ENCODE measurements at regions not wholly inside any gene's neighbourhood (a gene's known extent, or its start where the extent isn't known, plus 50 kb on each side); places are given as distances from the start of the nearest gene placed in this dataset.
A peak's percentile ranks its signal among the peaks of the same experiment; 100 is the strongest.

DNA sequence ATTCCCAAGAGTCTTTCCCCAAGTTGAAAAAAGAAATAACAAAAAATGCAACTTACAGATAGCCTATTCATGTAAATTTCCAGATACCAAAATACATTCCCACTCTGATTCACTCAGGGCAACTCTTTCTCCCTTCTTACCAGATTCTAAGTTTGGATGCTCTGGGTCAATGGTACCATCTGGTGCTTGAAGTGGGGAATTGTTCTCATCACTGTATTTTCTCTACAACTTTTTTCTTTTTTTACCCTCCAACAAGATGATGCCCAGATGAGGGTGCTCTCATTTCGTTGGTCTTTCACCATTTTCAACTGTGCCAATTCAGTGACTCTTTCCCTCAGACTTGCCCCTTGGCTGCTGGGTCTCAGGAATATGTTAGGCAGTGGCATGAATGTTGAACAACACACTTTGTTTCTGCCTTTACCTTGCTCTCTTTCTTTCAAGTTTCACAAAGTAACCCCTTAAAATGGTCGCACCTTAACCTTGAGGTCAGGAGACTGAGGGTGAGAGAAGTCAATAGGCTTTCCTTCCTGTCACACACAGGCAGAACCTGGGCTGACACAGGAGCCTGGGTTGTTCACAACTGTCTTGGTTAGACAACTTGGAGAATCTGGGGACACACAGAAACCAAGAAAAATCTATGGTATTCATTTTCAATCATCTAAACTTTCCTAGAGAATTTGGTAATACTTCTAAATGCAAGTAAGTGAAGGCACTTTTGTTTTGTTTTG lies 330.7 kb upstream of the SLCO3A1 start:
- Histone ChIP-seq H3K27ac (ENCODE audit: insufficient read depth, low read length, poor library complexity, severe bottlenecking) (no peak overlapping the region), H3K36me3 (ENCODE audit: control insufficient read depth, insufficient read depth, low read length) (no peaks in the 10 kb centered on the region), H3K9me3 (ENCODE audit: control insufficient read depth in 2 of 2, low read length in 2 of 2) (no peaks in the 10 kb centered on the region), H3K4me1 (ENCODE audit: control insufficient read depth, insufficient read depth, low read length, poor library complexity, severe bottlenecking) (peaks cover 9% of the 10 kb centered on the region), H3K27me3 (ENCODE audit: control insufficient read depth, insufficient read depth, low read length) (no peaks in the 10 kb centered on the region), H3K4me3 (ENCODE audit: low read depth, low read length) (no peak overlapping the region)
- Mint-ChIP-seq H3K9me3 (peaks cover 0 to 2% (median 0%) of the 10 kb centered on the region in 7 donors), H3K27me3 (peaks cover 4% of the 10 kb centered on the region), H3K27ac (peak overlapping the region in 2 of 3 donors; percentile 5 to 67), H3K4me1 (peaks cover 6 to 48% (median 23%) of the 10 kb centered on the region in 4 donors), H3K4me3 (no peak overlapping the region), H3K36me3 (no peaks in the 10 kb centered on the region)
- peak; percentile 58 to 64 for ATAC-seq (ENCODE audit: low read depth in 2 of 2)
- peak in 2 of 3 donors; percentile 43 to 66 for DNase-seq

- no peak for ATAC-seq (ENCODE audit: low read depth in 2 of 2)
- peaks cover 6 to 49% (median 23%) of the 10 kb centered on the region in 4 donors for H3K4me1 Mint-ChIP-seq
Observed at GRCh38 chr15:91523596-91523995, 329.9 kb upstream of the SLCO3A1 start.

DNA sequence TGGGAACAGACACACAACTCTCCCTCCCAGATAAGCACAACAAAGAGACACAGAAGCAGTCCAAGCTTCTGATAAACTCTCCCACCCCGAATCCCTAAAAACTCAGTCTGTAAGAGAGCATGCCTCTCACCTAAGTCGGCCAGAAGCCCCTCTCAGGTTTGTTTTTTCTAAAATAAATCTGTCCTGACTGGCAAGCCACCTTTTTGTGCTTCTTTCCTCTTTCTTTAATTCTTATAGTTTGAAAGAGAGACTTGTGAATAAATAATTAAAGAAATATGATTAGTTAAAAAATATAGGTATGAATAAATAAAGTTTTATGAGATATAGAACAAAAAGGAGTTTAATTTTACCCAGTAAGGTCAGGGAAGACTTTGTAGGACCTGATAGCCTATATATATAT lies 329.0 kb upstream of the SLCO3A1 start:
- Histone ChIP-seq H3K4me1 (ENCODE audit: control insufficient read depth, insufficient read depth, low read length, poor library complexity, severe bottlenecking) (peaks cover 9% of the 10 kb centered on the region), H3K36me3 (ENCODE audit: control insufficient read depth, insufficient read depth, low read length) (no peaks in the 10 kb centered on the region), H3K9me3 (ENCODE audit: control insufficient read depth in 2 of 2, low read length in 2 of 2) (no peaks in the 10 kb centered on the region), H3K27ac (ENCODE audit: insufficient read depth, low read length, poor library complexity, severe bottlenecking) (no peak overlapping the region), H3K4me3 (ENCODE audit: low read depth, low read length) (no peak overlapping the region), H3K27me3 (ENCODE audit: control insufficient read depth, insufficient read depth, low read length) (no peaks in the 10 kb centered on the region)
- Mint-ChIP-seq H3K27ac (peak overlapping the region; percentile 45 to 51 (median 50)), H3K36me3 (no peaks in the 10 kb centered on the region), H3K4me3 (no peak overlapping the region), H3K27me3 (peaks cover 4% of the 10 kb centered on the region), H3K4me1 (peaks cover 6 to 58% (median 24%) of the 10 kb centered on the region in 4 donors), H3K9me3 (no peaks in the 10 kb centered on the region)
- ATAC-seq (ENCODE audit: low read depth in 2 of 2) = no peak
- DNase-seq = no peak

More at GRCh38 chr15:91523596-91523995, 329.9 kb upstream of the SLCO3A1 start:
- DNase-seq = no peak
- peaks cover 9% of the 10 kb centered on the region for H3K4me1 ChIP-seq (ENCODE audit: control insufficient read depth, insufficient read depth, low read length, poor library complexity, severe bottlenecking)
- H3K36me3 ChIP-seq (ENCODE audit: control insufficient read depth, insufficient read depth, low read length) = no peaks in the 10 kb centered on the region
- Mint-ChIP-seq H3K27me3 (peaks cover 4% of the 10 kb centered on the region), H3K4me3 (no peak overlapping the region), H3K36me3 (no peaks in the 10 kb centered on the region), H3K27ac (no peak overlapping the region), H3K9me3 (peaks cover 0 to 2% (median 0%) of the 10 kb centered on the region in 7 donors)
- H3K9me3 ChIP-seq (ENCODE audit: control insufficient read depth in 2 of 2, low read length in 2 of 2) = no peaks in the 10 kb centered on the region
- no peak overlapping the region for H3K4me3 ChIP-seq (ENCODE audit: low read depth, low read length)
- H3K27ac ChIP-seq (ENCODE audit: insufficient read depth, low read length, poor library complexity, severe bottlenecking) = no peak overlapping the region
- no peaks in the 10 kb centered on the region for H3K27me3 ChIP-seq (ENCODE audit: control insufficient read depth, insufficient read depth, low read length)

GRCh38 chr15:91525751-91526150 lies 327.8 kb upstream of the SLCO3A1 start:
- Mint-ChIP-seq H3K9me3 (peaks cover 0 to 2% (median 0%) of the 10 kb centered on the region in 7 donors), H3K27me3 (peaks cover 4% of the 10 kb centered on the region), H3K36me3 (no peaks in the 10 kb centered on the region), H3K4me3 (no peak overlapping the region), H3K27ac (no peak overlapping the region), H3K4me1 (peaks cover 6 to 52% (median 26%) of the 10 kb centered on the region in 4 donors)
- no peak overlapping the region for H3K27ac ChIP-seq (ENCODE audit: insufficient read depth, low read length, poor library complexity, severe bottlenecking)
- H3K4me1 ChIP-seq (ENCODE audit: control insufficient read depth, insufficient read depth, low read length, poor library complexity, severe bottlenecking) = peaks cover 9% of the 10 kb centered on the region
- no peak for DNase-seq
- no peaks in the 10 kb centered on the region for H3K9me3 ChIP-seq (ENCODE audit: control insufficient read depth in 2 of 2, low read length in 2 of 2)
- H3K4me3 ChIP-seq (ENCODE audit: low read depth, low read length) = no peak overlapping the region
- no peaks in the 10 kb centered on the region for H3K27me3 ChIP-seq (ENCODE audit: control insufficient read depth, insufficient read depth, low read length)
- no peaks in the 10 kb centered on the region for H3K36me3 ChIP-seq (ENCODE audit: control insufficient read depth, insufficient read depth, low read length)
- no peak for ATAC-seq (ENCODE audit: low read depth in 2 of 2)

- peaks cover 6 to 50% (median 26%) of the 10 kb centered on the region in 4 donors for H3K4me1 Mint-ChIP-seq
- no peaks in the 10 kb centered on the region for H3K36me3 Mint-ChIP-seq
- peaks cover 9% of the 10 kb centered on the region for H3K4me1 ChIP-seq (ENCODE audit: control insufficient read depth, insufficient read depth, low read length, poor library complexity, severe bottlenecking)
- no peak overlapping the region for H3K27ac Mint-ChIP-seq
- H3K4me3 ChIP-seq (ENCODE audit: low read depth, low read length) = no peak overlapping the region
- no peak for ATAC-seq (ENCODE audit: low read depth in 2 of 2)
- H3K9me3 ChIP-seq (ENCODE audit: control insufficient read depth in 2 of 2, low read length in 2 of 2) = no peaks in the 10 kb centered on the region
- peaks cover 4% of the 10 kb centered on the region for H3K27me3 Mint-ChIP-seq
- no peak overlapping the region for H3K27ac ChIP-seq (ENCODE audit: insufficient read depth, low read length, poor library complexity, severe bottlenecking)
- no peaks in the 10 kb centered on the region for H3K27me3 ChIP-seq (ENCODE audit: control insufficient read depth, insufficient read depth, low read length)
- H3K4me3 Mint-ChIP-seq = no peak overlapping the region
- H3K9me3 Mint-ChIP-seq = peaks cover 0 to 2% (median 0%) of the 10 kb centered on the region in 7 donors
- no peak for DNase-seq
- H3K36me3 ChIP-seq (ENCODE audit: control insufficient read depth, insufficient read depth, low read length) = no peaks in the 10 kb centered on the region
Observed at GRCh38 chr15:91526424-91526823, 327.1 kb upstream of the SLCO3A1 start.

DNA sequence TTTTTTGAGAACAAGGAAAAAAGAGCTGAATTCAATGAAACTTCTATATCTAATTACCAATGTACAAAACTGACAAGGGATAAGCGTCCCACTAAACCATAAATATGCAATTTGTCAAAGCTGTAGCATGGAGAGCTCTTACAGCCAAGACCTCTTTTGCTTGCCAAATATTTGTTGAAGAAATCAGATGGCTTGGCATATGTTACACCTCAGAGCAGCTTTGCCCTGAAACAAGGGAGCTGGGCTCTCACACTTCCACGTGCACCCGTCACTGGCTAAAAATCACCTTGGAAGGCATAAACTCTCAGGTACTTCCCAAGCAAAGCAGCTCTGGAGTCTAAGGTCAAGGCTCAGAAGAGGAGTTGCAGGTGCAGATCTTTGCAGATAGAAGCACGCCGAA lies 324.7 kb upstream of the SLCO3A1 start:
- DNase-seq = no peak
- Histone ChIP-seq H3K4me1 (ENCODE audit: control insufficient read depth, insufficient read depth, low read length, poor library complexity, severe bottlenecking) (no peaks in the 10 kb centered on the region), H3K4me3 (ENCODE audit: low read depth, low read length) (no peak overlapping the region), H3K27me3 (ENCODE audit: control insufficient read depth, insufficient read depth, low read length) (no peaks in the 10 kb centered on the region), H3K27ac (ENCODE audit: insufficient read depth, low read length, poor library complexity, severe bottlenecking) (no peak overlapping the region), H3K36me3 (ENCODE audit: control insufficient read depth, insufficient read depth, low read length) (no peaks in the 10 kb centered on the region), H3K9me3 (ENCODE audit: control insufficient read depth in 2 of 2, low read length in 2 of 2) (no peaks in the 10 kb centered on the region)
- H3K36me3 Mint-ChIP-seq = no peaks in the 10 kb centered on the region
- peaks cover 0 to 29% (median 13%) of the 10 kb centered on the region in 4 donors for H3K4me1 Mint-ChIP-seq
- peaks cover 4% of the 10 kb centered on the region for H3K27me3 Mint-ChIP-seq
- ATAC-seq (ENCODE audit: low read depth in 2 of 2) = no peak
- H3K27ac Mint-ChIP-seq = peak overlapping the region in 2 of 3 donors; percentile 27 to 85
- peaks cover 0 to 2% (median 0%) of the 10 kb centered on the region in 7 donors for H3K9me3 Mint-ChIP-seq
- H3K4me3 Mint-ChIP-seq = no peak overlapping the region

DNA sequence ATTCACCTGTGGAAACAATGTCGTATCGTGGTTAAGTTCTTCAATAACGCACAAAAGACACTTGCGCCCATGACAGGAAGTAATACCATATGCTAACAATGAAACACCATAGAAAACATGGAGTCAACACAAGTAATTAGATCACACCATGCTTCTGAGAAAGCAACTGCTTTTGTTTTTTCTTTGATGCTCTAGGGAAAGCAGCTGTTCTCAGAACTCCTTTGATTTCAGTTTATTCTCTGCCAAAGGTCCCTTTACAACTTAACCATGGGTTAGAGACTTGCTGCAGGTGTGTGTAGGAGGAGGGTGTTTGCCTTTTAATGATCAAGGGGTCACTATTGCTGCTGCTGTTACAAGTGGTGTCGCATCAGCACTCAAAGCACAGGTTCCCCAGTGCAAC lies 324.0 kb upstream of the SLCO3A1 start:
- Mint-ChIP-seq H3K36me3 (no peaks in the 10 kb centered on the region), H3K27me3 (peaks cover 4% of the 10 kb centered on the region), H3K27ac (peak overlapping the region in 1 of 3 donors; percentile 87), H3K4me3 (no peak overlapping the region), H3K9me3 (peaks cover 0 to 2% (median 0%) of the 10 kb centered on the region in 7 donors), H3K4me1 (peaks cover 0 to 23% (median 10%) of the 10 kb centered on the region in 4 donors)
- peak in 2 of 3 donors; percentile 4 to 83 for DNase-seq
- Histone ChIP-seq H3K36me3 (ENCODE audit: control insufficient read depth, insufficient read depth, low read length) (no peaks in the 10 kb centered on the region), H3K27ac (ENCODE audit: insufficient read depth, low read length, poor library complexity, severe bottlenecking) (no peak overlapping the region), H3K4me3 (ENCODE audit: low read depth, low read length) (no peak overlapping the region), H3K27me3 (ENCODE audit: control insufficient read depth, insufficient read depth, low read length) (no peaks in the 10 kb centered on the region), H3K9me3 (ENCODE audit: control insufficient read depth in 2 of 2, low read length in 2 of 2) (no peaks in the 10 kb centered on the region), H3K4me1 (ENCODE audit: control insufficient read depth, insufficient read depth, low read length, poor library complexity, severe bottlenecking) (no peaks in the 10 kb centered on the region)
- peak; percentile 79 for ATAC-seq (ENCODE audit: low read depth in 2 of 2)

GRCh38 chr15:91530279-91530678 lies 323.2 kb upstream of the SLCO3A1 start:
- Mint-ChIP-seq H3K36me3 (no peaks in the 10 kb centered on the region), H3K27me3 (peaks cover 4% of the 10 kb centered on the region), H3K4me1 (peaks cover 0 to 23% (median 10%) of the 10 kb centered on the region in 4 donors), H3K4me3 (no peak overlapping the region), H3K27ac (peak overlapping the region in 1 of 3 donors; percentile 7), H3K9me3 (peaks cover 0 to 2% (median 0%) of the 10 kb centered on the region in 7 donors)
- H3K36me3 ChIP-seq (ENCODE audit: control insufficient read depth, insufficient read depth, low read length) = no peaks in the 10 kb centered on the region
- H3K9me3 ChIP-seq (ENCODE audit: control insufficient read depth in 2 of 2, low read length in 2 of 2) = no peaks in the 10 kb centered on the region
- DNase-seq (no peak), ATAC-seq (ENCODE audit: low read depth in 2 of 2) (no peak)
- no peak overlapping the region for H3K4me3 ChIP-seq (ENCODE audit: low read depth, low read length)
- no peak overlapping the region for H3K27ac ChIP-seq (ENCODE audit: insufficient read depth, low read length, poor library complexity, severe bottlenecking)
- no peaks in the 10 kb centered on the region for H3K4me1 ChIP-seq (ENCODE audit: control insufficient read depth, insufficient read depth, low read length, poor library complexity, severe bottlenecking)
- no peaks in the 10 kb centered on the region for H3K27me3 ChIP-seq (ENCODE audit: control insufficient read depth, insufficient read depth, low read length)

All from CD4-positive, CD25-positive, alpha-beta regulatory T cell (primary cell).